C4-2B (cell line): ENCODE measurements at regions not wholly inside any gene's neighbourhood (a gene's known extent, or its start where the extent isn't known, plus 50 kb on each side); places are given as distances from the start of the nearest gene placed in this dataset.

Experiments used
- CTCF ChIP-seq: fragments of 450-650 bp; conservative IDR thresholded peaks from 2 replicates; pipeline ENCODE4 v1.5.1; 2017; ENCODE audit warnings: mild to moderate bottlenecking
- ZFX ChIP-seq: fragments of 450-650 bp; IDR thresholded peaks from 2 replicates; pipeline ENCODE4 v1.6.1; 2017

GRCh38 chr5:148723143-148723542, 68.8 kb upstream of the HTR4 start:
- TF ChIP-seq CTCF (no peak), ZFX (no peak)
